HG02678 (cell line): ENCODE measurements at regions not wholly inside any gene's neighbourhood (a gene's known extent, or its start where the extent isn't known, plus 50 kb on each side); places are given as distances from the start of the nearest gene placed in this dataset.
"Not testable (repeated sequence)": the region's sequence is repeated elsewhere in the genome, so short reads cannot be mapped to it uniquely, and the experiment has no call there.

Experiments used
- ATAC-seq: cut with Tn5 transposase; IDR thresholded peaks from one replicate; pipeline ENCODE4 v1.9.1; 2021; ENCODE audit warnings: mild to moderate bottlenecking, moderate library complexity; ENCODE audit not compliant: unreplicated experiment

- no peak for ATAC-seq
Measured at GRCh38 chr5:62199792-62200716, 106.0 kb upstream of the KIF2A start.

GRCh38 chr5:62206150-62206829 is 99.7 kb upstream of the KIF2A start:
- no peak for ATAC-seq

GRCh38 chr5:62208218-62208852 is 97.7 kb upstream of the KIF2A start:
- ATAC-seq = no peak

- ATAC-seq = no peak
Measured at GRCh38 chr5:62211405-62211804, 94.6 kb upstream of the KIF2A start.

GRCh38 chr5:62212648-62213047 is 93.4 kb upstream of the KIF2A start:
- no peak for ATAC-seq

GRCh38 chr5:62214701-62215100 is 91.3 kb upstream of the KIF2A start:
- no peak for ATAC-seq

- not testable (repeated sequence) for ATAC-seq
Measured at GRCh38 chr5:62216603-62217002, 89.4 kb upstream of the KIF2A start.

- not testable (repeated sequence) for ATAC-seq
Measured at GRCh38 chr5:62217095-62217494, 88.9 kb upstream of the KIF2A start.

- not testable (repeated sequence) for ATAC-seq
Measured at GRCh38 chr5:62218860-62219259, 87.1 kb upstream of the KIF2A start.

GRCh38 chr5:62221881-62222280 is 84.1 kb upstream of the KIF2A start:
- ATAC-seq = not testable (repeated sequence)

- not testable (repeated sequence) for ATAC-seq
Measured at GRCh38 chr5:62222305-62222704, 83.7 kb upstream of the KIF2A start.

- ATAC-seq = peak; percentile 92
Measured at GRCh38 chr5:62223312-62223670, 82.7 kb upstream of the KIF2A start.

GRCh38 chr5:62224987-62225601 is 80.9 kb upstream of the KIF2A start:
- not testable (repeated sequence) for ATAC-seq

- not testable (repeated sequence) for ATAC-seq
Measured at GRCh38 chr5:62230876-62231388, 75.1 kb upstream of the KIF2A start.

- ATAC-seq = no peak
Measured at GRCh38 chr5:62231576-62231975, 74.4 kb upstream of the KIF2A start.

- not testable (repeated sequence) for ATAC-seq
Measured at GRCh38 chr5:62232218-62232617, 73.8 kb upstream of the KIF2A start.

- peak; percentile 60 for ATAC-seq
Measured at GRCh38 chr5:62233083-62234046, 72.6 kb upstream of the KIF2A start.

GRCh38 chr5:62236593-62236992 is 69.4 kb upstream of the KIF2A start:
- peak; percentile 59 for ATAC-seq

GRCh38 chr5:62237944-62238343 is 68.1 kb upstream of the KIF2A start:
- ATAC-seq = not testable (repeated sequence)

- ATAC-seq = not testable (repeated sequence)
Measured at GRCh38 chr5:62238584-62238983, 67.4 kb upstream of the KIF2A start.
